GM19452 (cell line): ENCODE measurements at regions not wholly inside any gene's neighbourhood (a gene's known extent, or its start where the extent isn't known, plus 50 kb on each side); places are given as distances from the start of the nearest gene placed in this dataset.

Source experiments
- ATAC-seq: cut with Tn5 transposase; IDR thresholded peaks from one replicate; pipeline ENCODE4 v1.9.1; 2021; ENCODE audit not compliant: unreplicated experiment

DNA sequence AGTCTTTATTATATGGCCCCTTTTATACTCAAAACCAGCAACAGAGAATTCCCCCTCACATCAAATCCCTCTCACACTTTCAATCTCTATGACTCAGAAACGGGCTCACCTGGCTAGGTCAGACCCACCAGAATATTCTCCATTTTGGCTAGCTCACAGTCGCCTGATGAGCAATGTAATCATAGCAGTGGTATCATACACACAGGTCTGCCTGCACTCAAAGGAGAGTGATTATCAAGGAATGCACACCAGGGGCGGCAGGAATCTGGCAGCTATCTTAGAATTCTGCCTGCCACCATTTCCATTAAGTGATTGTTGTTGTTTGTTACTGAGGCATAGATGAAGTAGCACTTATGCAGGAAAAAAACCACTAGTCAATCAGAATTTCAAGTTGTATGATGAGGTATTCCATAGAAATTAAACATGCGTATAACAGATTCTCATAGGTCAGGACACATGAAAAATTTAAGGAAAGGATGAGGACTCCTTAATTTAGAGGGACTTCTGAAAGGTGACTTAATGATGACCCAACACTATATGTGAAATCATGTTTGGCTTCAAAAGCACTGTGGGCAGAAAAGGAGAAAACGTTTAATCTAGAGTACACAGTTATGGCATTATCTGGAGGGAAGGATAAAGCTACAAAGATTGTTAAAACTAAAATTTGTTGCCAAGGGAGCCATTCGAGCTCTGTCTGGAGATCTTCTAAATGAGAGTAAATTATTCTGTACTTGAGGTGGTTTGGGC lies 185.8 kb upstream of the DDI1 start:
- ATAC-seq = no peak

DNA sequence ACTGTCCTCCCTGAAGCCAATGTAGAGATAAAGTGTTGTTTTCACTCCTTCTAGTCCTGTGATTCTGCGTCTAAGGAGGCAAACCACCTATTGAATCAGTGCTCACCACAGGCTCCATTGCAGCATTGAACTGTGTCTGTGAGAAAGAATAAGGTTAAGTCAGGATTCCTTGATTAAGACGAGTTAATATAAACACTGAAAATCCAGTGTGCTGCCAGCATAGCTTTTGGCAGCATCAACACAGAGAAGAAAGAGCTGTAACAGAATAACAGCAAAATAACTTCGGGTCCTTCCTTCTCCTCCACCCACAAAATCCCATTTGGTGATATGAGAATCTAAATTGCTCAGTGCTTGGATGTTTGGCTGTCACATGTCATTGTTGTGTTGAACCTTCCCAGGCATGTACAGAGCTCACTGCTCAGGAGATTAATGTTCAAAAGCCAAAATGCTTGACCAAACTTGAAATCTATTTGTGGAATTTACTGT lies 185.2 kb upstream of the DDI1 start:
- ATAC-seq = no peak
